HFFc6 (cell line): ENCODE measurements at regions not wholly inside any gene's neighbourhood (a gene's known extent, or its start where the extent isn't known, plus 50 kb on each side); places are given as distances from the start of the nearest gene placed in this dataset.

Experiments
- DNase-seq: peaks from one replicate; pipeline ENCODE4 v3.0.0-alpha.2; 2018
- H3K27ac Mint-ChIP-seq: 2 replicates; pipeline ENCODE4 v1.8.0; 2020; ENCODE audit warnings: mild to moderate bottlenecking, mixed read lengths
- H3K27me3 Mint-ChIP-seq: 2 replicates; pipeline ENCODE4 v1.8.0; 2021; ENCODE audit warnings: mild to moderate bottlenecking, moderate library complexity, mixed read lengths; ENCODE audit not compliant: insufficient read depth
- H3K36me3 Mint-ChIP-seq: 2 replicates; pipeline ENCODE4 v1.8.0; 2021; ENCODE audit warnings: low read depth, mixed read lengths
- H3K4me1 Mint-ChIP-seq: 2 replicates; pipeline ENCODE4 v1.8.0; 2020; ENCODE audit warnings: low read depth, mixed read lengths
- H3K4me3 Mint-ChIP-seq: 2 replicates; pipeline ENCODE4 v1.8.0; 2020; ENCODE audit warnings: mild to moderate bottlenecking, moderate library complexity, mixed read lengths
- H3K9me3 Mint-ChIP-seq: 2 replicates; pipeline ENCODE4 v1.8.0; 2020; ENCODE audit warnings: mild to moderate bottlenecking, mixed read lengths
- CTCF ChIP-seq: fragments of 200-600 bp; sonication (generic); IDR thresholded peaks from 2 replicates; pipeline ENCODE4 v1.5.0; 2021; ENCODE audit warnings: antibody characterized with exemption, mild to moderate bottlenecking

- peaks cover 11% of the 10 kb centered on the region for H3K9me3 Mint-ChIP-seq
- TF ChIP-seq CTCF: no peak
- no peaks in the 10 kb centered on the region for H3K4me1 Mint-ChIP-seq
- H3K36me3 Mint-ChIP-seq: no peaks in the 10 kb centered on the region
- H3K27ac Mint-ChIP-seq: no peak overlapping the region
- DNase-seq: no peak
- no peaks in the 10 kb centered on the region for H3K27me3 Mint-ChIP-seq
- H3K4me3 Mint-ChIP-seq: no peak overlapping the region
Observed at GRCh38 chr5:66518052-66518451, 78.1 kb upstream of the MAST4 start.

DNA sequence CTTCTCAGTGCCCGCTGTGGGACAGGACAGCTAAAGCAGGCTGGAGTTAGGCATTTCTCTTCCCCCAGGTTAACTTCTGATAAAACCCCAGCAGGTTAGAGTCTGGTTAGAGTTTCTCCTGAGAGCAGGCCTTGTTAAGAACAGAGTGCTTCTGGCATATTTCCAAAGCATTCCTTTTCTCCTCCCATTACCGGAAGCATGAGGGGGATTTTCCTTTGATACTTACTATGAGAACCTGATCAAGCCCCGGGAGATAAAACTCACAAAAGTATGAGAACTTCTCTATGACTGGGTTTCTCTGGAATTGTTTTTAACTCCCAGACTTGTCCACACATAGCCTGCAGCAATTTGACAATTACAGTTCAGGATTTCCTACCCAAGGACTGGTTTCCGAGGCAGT is 77.4 kb upstream of the MAST4 start:
- TF ChIP-seq CTCF: no peak
- Mint-ChIP-seq H3K4me3 (no peak overlapping the region), H3K36me3 (no peaks in the 10 kb centered on the region), H3K9me3 (peaks cover 11% of the 10 kb centered on the region), H3K27ac (no peak overlapping the region), H3K4me1 (no peaks in the 10 kb centered on the region), H3K27me3 (no peaks in the 10 kb centered on the region)
- DNase-seq: no peak

- H3K4me1 Mint-ChIP-seq: no peaks in the 10 kb centered on the region
- no peak overlapping the region for H3K27ac Mint-ChIP-seq
- peaks cover 11% of the 10 kb centered on the region for H3K9me3 Mint-ChIP-seq
- H3K4me3 Mint-ChIP-seq: no peak overlapping the region
- no peaks in the 10 kb centered on the region for H3K27me3 Mint-ChIP-seq
- TF ChIP-seq CTCF: no peak
- no peaks in the 10 kb centered on the region for H3K36me3 Mint-ChIP-seq
- DNase-seq: no peak
Observed at GRCh38 chr5:66519626-66520025, 76.6 kb upstream of the MAST4 start.

- no peak for TF ChIP-seq CTCF
- no peak for DNase-seq
- H3K36me3 Mint-ChIP-seq: no peaks in the 10 kb centered on the region
- peaks cover 11% of the 10 kb centered on the region for H3K9me3 Mint-ChIP-seq
- H3K4me1 Mint-ChIP-seq: no peaks in the 10 kb centered on the region
- H3K27me3 Mint-ChIP-seq: no peaks in the 10 kb centered on the region
- no peak overlapping the region for H3K27ac Mint-ChIP-seq
- H3K4me3 Mint-ChIP-seq: no peak overlapping the region
Observed at GRCh38 chr5:66520854-66521253, 75.3 kb upstream of the MAST4 start.

- Mint-ChIP-seq H3K9me3 (peaks cover 5% of the 10 kb centered on the region), H3K36me3 (no peaks in the 10 kb centered on the region), H3K27ac (no peak overlapping the region), H3K27me3 (no peaks in the 10 kb centered on the region), H3K4me1 (no peaks in the 10 kb centered on the region), H3K4me3 (no peak overlapping the region)
- no peak for DNase-seq
- no peak for TF ChIP-seq CTCF
Observed at GRCh38 chr5:66527478-66528035, 68.6 kb upstream of the MAST4 start.

GRCh38 chr5:66529182-66529581 is 67.0 kb upstream of the MAST4 start:
- H3K9me3 Mint-ChIP-seq: peaks cover 5% of the 10 kb centered on the region
- no peaks in the 10 kb centered on the region for H3K36me3 Mint-ChIP-seq
- no peak overlapping the region for H3K27ac Mint-ChIP-seq
- no peak for TF ChIP-seq CTCF
- H3K4me1 Mint-ChIP-seq: no peaks in the 10 kb centered on the region
- no peak for DNase-seq
- no peaks in the 10 kb centered on the region; the same call in 1 of the 2 replicates for H3K27me3 Mint-ChIP-seq
- H3K4me3 Mint-ChIP-seq: no peak overlapping the region
